WTC11 (cell line): ENCODE measurements at regions not wholly inside any gene's neighbourhood (a gene's known extent, or its start where the extent isn't known, plus 50 kb on each side); places are given as distances from the start of the nearest gene placed in this dataset.

Experiments
- CTCF ChIP-seq: fragments of 200-600 bp; IDR thresholded peaks from 2 replicates; pipeline ENCODE4 v1.8.0; 2022; ENCODE audit warnings: antibody characterized with exemption
- ETV6 ChIP-seq: sonication (generic); formaldehyde crosslinking; IDR thresholded peaks from 2 replicates; pipeline ENCODE4 v1.8.1; 2022; ENCODE audit warnings: mild to moderate bottlenecking, missing genetic modification reagents
- NFE2L1 ChIP-seq: sonication (generic); formaldehyde crosslinking; IDR thresholded peaks from 2 replicates; pipeline ENCODE4 v1.8.1; 2023; ENCODE audit warnings: missing genetic modification reagents
- NFYB ChIP-seq: sonication (generic); formaldehyde crosslinking; conservative IDR thresholded peaks from 2 replicates; pipeline ENCODE4 v1.8.0; 2022; ENCODE audit warnings: low read depth, missing genetic modification reagents
- NR3C1 ChIP-seq: sonication (generic); formaldehyde crosslinking; conservative IDR thresholded peaks from 2 replicates; pipeline ENCODE4 v1.8.1; 2023; ENCODE audit warnings: low read depth, mild to moderate bottlenecking, missing genetic modification reagents
- PRDM15 ChIP-seq: sonication (generic); formaldehyde crosslinking; IDR thresholded peaks from 2 replicates; pipeline ENCODE4 v1.8.0; 2022; ENCODE audit warnings: missing genetic modification reagents
- SP1 ChIP-seq: sonication (generic); formaldehyde crosslinking; conservative IDR thresholded peaks from 2 replicates; pipeline ENCODE4 v1.8.1; 2022; ENCODE audit warnings: missing genetic modification reagents
- TEAD1 ChIP-seq: sonication (generic); formaldehyde crosslinking; IDR thresholded peaks from 2 replicates; pipeline ENCODE4 v1.8.0; 2022; ENCODE audit warnings: mild to moderate bottlenecking, missing genetic modification reagents
- ZNF263 ChIP-seq: sonication (generic); formaldehyde crosslinking; IDR thresholded peaks from 2 replicates; pipeline ENCODE4 v1.8.1; 2022; ENCODE audit warnings: low read depth, mild to moderate bottlenecking, moderate library complexity, missing genetic modification reagents
- TF ChIP-seq, protein P1 (sequence below): sonication (generic); formaldehyde crosslinking; conservative IDR thresholded peaks from 2 replicates; pipeline ENCODE4 v1.8.1; 2023; ENCODE audit warnings: mild to moderate bottlenecking, low read depth, missing genetic modification reagents, moderate library complexity
- TF ChIP-seq, protein P2 (sequence below): sonication (generic); formaldehyde crosslinking; IDR thresholded peaks from 2 replicates; pipeline ENCODE4 v1.8.0; 2022; ENCODE audit warnings: mild to moderate bottlenecking, missing genetic modification reagents

DNA sequence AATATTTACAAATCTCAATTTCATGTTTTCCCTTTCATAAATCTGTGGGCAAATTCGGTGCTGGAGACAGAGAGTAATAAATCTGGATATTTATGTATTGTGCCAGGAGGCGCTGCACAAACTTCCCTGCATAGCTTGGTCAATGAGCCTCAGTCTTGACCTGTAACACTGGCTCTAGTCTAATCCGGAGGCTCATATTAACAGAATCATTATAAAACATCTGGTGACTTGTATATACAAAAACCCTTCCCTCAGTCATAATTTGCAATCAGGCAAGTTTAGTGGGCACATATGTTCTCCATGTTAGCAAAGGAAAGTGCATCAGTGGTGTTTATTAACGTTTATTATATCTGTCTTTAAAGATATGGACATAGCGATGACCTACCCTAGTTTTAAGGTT lies 104.0 kb upstream of the BNC2 start:
- TF ChIP-seq CTCF (no peak), NFYB (no peak), PRDM15 (no peak), ETV6 (CRISPR knock-in tag) (no peak), SP1 (CRISPR knock-in tag) (no peak), NR3C1 (CRISPR knock-in tag) (no peak), ZNF263 (no peak), NFE2L1 (CRISPR knock-in tag) (no peak), TEAD1 (CRISPR knock-in tag) (no peak)
- TF ChIP-seq, protein P1, sequence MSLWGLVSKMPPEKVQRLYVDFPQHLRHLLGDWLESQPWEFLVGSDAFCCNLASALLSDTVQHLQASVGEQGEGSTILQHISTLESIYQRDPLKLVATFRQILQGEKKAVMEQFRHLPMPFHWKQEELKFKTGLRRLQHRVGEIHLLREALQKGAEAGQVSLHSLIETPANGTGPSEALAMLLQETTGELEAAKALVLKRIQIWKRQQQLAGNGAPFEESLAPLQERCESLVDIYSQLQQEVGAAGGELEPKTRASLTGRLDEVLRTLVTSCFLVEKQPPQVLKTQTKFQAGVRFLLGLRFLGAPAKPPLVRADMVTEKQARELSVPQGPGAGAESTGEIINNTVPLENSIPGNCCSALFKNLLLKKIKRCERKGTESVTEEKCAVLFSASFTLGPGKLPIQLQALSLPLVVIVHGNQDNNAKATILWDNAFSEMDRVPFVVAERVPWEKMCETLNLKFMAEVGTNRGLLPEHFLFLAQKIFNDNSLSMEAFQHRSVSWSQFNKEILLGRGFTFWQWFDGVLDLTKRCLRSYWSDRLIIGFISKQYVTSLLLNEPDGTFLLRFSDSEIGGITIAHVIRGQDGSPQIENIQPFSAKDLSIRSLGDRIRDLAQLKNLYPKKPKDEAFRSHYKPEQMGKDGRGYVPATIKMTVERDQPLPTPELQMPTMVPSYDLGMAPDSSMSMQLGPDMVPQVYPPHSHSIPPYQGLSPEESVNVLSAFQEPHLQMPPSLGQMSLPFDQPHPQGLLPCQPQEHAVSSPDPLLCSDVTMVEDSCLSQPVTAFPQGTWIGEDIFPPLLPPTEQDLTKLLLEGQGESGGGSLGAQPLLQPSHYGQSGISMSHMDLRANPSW (CRISPR knock-in tag) = no peak
- TF ChIP-seq, protein P2, sequence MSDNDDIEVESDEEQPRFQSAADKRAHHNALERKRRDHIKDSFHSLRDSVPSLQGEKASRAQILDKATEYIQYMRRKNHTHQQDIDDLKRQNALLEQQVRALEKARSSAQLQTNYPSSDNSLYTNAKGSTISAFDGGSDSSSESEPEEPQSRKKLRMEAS (CRISPR knock-in tag) = no peak
